ENCODE measurements at regions not wholly inside any gene's neighbourhood (a gene's known extent, or its start where the extent isn't known, plus 50 kb on each side); places are given as distances from the start of the nearest gene placed in this dataset.

- Mint-ChIP-seq H3K4me1 (ENCODE audit: low read depth) (peaks cover 9% of the 10 kb centered on the region), H3K27me3 (ENCODE audit: low read depth) (no peaks in the 10 kb centered on the region), H3K36me3 (ENCODE audit: low read depth) (no peaks in the 10 kb centered on the region), H3K4me3 (ENCODE audit: unreplicated experiment) (no peak overlapping the region), H3K9me3 (ENCODE audit: low read depth) (peaks cover 8% of the 10 kb centered on the region), H3K27ac (ENCODE audit: unreplicated experiment) (no peak overlapping the region)
- no peak for DNase-seq (ENCODE audit: low spot score)
- TF ChIP-seq, protein P1, sequence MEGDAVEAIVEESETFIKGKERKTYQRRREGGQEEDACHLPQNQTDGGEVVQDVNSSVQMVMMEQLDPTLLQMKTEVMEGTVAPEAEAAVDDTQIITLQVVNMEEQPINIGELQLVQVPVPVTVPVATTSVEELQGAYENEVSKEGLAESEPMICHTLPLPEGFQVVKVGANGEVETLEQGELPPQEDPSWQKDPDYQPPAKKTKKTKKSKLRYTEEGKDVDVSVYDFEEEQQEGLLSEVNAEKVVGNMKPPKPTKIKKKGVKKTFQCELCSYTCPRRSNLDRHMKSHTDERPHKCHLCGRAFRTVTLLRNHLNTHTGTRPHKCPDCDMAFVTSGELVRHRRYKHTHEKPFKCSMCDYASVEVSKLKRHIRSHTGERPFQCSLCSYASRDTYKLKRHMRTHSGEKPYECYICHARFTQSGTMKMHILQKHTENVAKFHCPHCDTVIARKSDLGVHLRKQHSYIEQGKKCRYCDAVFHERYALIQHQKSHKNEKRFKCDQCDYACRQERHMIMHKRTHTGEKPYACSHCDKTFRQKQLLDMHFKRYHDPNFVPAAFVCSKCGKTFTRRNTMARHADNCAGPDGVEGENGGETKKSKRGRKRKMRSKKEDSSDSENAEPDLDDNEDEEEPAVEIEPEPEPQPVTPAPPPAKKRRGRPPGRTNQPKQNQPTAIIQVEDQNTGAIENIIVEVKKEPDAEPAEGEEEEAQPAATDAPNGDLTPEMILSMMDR (IDR thresholded peaks at IDR 0.05) = no peak
Measured at GRCh38 chr7:41121228-41121627, 581.7 kb downstream of the INHBA start.

- no peaks in the 10 kb centered on the region for H3K36me3 Mint-ChIP-seq (ENCODE audit: low read depth)
Measured at GRCh38 chr7:41118486-41118885, 584.4 kb downstream of the INHBA start.

GRCh38 chr7:41117431-41117830 lies 585.5 kb downstream of the INHBA start:
- TF ChIP-seq, protein P1 (IDR thresholded peaks at IDR 0.05) = no peak
- no peak for DNase-seq (ENCODE audit: low spot score)
- Mint-ChIP-seq H3K9me3 (ENCODE audit: low read depth) (peaks cover 8% of the 10 kb centered on the region), H3K27me3 (ENCODE audit: low read depth) (no peaks in the 10 kb centered on the region), H3K36me3 (ENCODE audit: low read depth) (no peaks in the 10 kb centered on the region), H3K4me1 (ENCODE audit: low read depth) (peaks cover 5% of the 10 kb centered on the region), H3K27ac (ENCODE audit: unreplicated experiment) (no peak overlapping the region), H3K4me3 (ENCODE audit: unreplicated experiment) (no peak overlapping the region)

More at GRCh38 chr7:41118486-41118885, 584.4 kb downstream of the INHBA start:
- TF ChIP-seq, protein P1 (IDR thresholded peaks at IDR 0.05) = peak; percentile 25
- no peak overlapping the region for H3K27ac Mint-ChIP-seq (ENCODE audit: unreplicated experiment)
- no peak for DNase-seq (ENCODE audit: low spot score)
- H3K9me3 Mint-ChIP-seq (ENCODE audit: low read depth) = peaks cover 8% of the 10 kb centered on the region
- no peaks in the 10 kb centered on the region for H3K27me3 Mint-ChIP-seq (ENCODE audit: low read depth)
- no peak overlapping the region for H3K4me3 Mint-ChIP-seq (ENCODE audit: unreplicated experiment)
- H3K4me1 Mint-ChIP-seq (ENCODE audit: low read depth) = peaks cover 9% of the 10 kb centered on the region

DNA sequence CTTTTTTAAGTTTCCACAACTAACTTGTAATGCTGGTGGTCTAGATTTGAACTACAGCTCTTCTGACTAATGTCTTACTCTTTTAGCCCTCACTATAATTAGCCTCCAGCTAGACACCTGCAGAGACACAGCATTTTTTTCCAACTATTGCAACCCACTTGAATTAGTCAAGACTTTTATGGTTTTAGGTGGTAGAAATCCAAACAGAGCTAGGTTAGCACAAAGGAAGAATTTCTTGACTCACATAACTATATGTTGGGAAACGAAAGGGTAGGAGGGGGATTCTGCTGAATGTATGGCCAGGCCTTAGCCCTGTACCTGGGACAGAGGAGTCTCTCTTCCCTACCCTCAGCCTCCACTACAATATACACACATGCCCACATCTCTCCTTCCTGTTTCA lies 586.1 kb downstream of the INHBA start:
- TF ChIP-seq, protein P1 (IDR thresholded peaks at IDR 0.05) = no peak
- H3K4me3 Mint-ChIP-seq (ENCODE audit: unreplicated experiment) = no peak overlapping the region
- H3K27me3 Mint-ChIP-seq (ENCODE audit: low read depth) = no peaks in the 10 kb centered on the region
- peaks cover 8% of the 10 kb centered on the region for H3K9me3 Mint-ChIP-seq (ENCODE audit: low read depth)
- no peaks in the 10 kb centered on the region for H3K36me3 Mint-ChIP-seq (ENCODE audit: low read depth)
- peaks cover 3% of the 10 kb centered on the region for H3K4me1 Mint-ChIP-seq (ENCODE audit: low read depth)
- H3K27ac Mint-ChIP-seq (ENCODE audit: unreplicated experiment) = no peak overlapping the region
- no peak for DNase-seq (ENCODE audit: low spot score)

DNA sequence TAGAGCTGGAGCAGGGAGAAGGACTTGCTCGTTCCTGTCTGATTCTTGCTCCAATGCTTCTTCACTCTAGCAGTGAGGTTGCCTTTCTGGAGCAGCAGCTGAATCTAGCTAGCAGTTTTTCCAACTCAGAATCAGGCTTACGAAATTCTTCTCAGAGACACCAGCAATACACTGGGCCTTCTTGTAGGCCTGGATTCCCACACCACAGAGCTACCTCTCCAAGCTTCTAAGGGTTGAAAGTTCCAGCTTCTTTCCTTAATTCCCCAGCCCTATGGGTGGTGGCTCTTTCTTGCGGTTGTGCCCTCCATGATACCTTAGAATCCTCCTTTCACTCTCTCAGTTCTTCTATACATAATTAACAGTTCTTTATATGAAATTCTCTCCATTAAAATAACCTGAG lies 586.6 kb downstream of the INHBA start:
- Mint-ChIP-seq H3K4me3 (ENCODE audit: unreplicated experiment) (no peak overlapping the region), H3K9me3 (ENCODE audit: low read depth) (peaks cover 8% of the 10 kb centered on the region), H3K36me3 (ENCODE audit: low read depth) (no peaks in the 10 kb centered on the region), H3K4me1 (ENCODE audit: low read depth) (peaks cover 6% of the 10 kb centered on the region), H3K27ac (ENCODE audit: unreplicated experiment) (no peak overlapping the region), H3K27me3 (ENCODE audit: low read depth) (no peaks in the 10 kb centered on the region)
- TF ChIP-seq, protein P1 (IDR thresholded peaks at IDR 0.05) = no peak
- no peak for DNase-seq (ENCODE audit: low spot score)
